Right lobe of liver (tissue), 6 donors: ENCODE measurements at regions not wholly inside any gene's neighbourhood (a gene's known extent, or its start where the extent isn't known, plus 50 kb on each side); places are given as distances from the start of the nearest gene placed in this dataset.

ENCODE experiments used
- ATAC-seq, 4 donors: fragments of 200-7000 bp; cut with Tn5 transposase; one replicate each; pipeline ENCODE4 v1.9.1; 2020; ENCODE audit warnings: mild to moderate bottlenecking in 4 of 4, moderate library complexity in 4 of 4
- DNase-seq, 3 donors: peaks; one replicate each; pipeline ENCODE4 v3.0.0-alpha.2; 2020
- H3K27ac ChIP-seq, 3 donors: fragments of 200-600 bp; one replicate each; pipeline ENCODE4 v1.8.0; 2022
- H3K27me3 ChIP-seq, 2 donors: fragments of 200-600 bp; one replicate each; pipeline ENCODE4 v1.8.0; 2022
- H3K36me3 ChIP-seq, 4 donors: fragments of 200-600 bp; sonication (generic) in 1 of 4; one replicate each; pipeline versions ENCODE4 v1.5.1 to v1.8.0; 2017 to 2022; ENCODE audit warnings: control low read depth in 1 of 4
- H3K4me1 ChIP-seq, 4 donors: fragments of 200-600 bp; sonication (generic) in 1 of 4; one replicate each; pipeline versions ENCODE4 v1.5.1 to v1.8.0; 2017 to 2022; ENCODE audit warnings: control low read depth in 1 of 4
- H3K4me3 ChIP-seq, 3 donors: fragments of 200-600 bp; one replicate each; pipeline ENCODE4 v1.8.0; 2022
- H3K9me3 ChIP-seq, 4 donors: fragments of 200-600 bp; sonication (generic) in 1 of 4; one replicate each; pipeline versions ENCODE4 v1.5.1 to v1.8.0; 2017 to 2022; ENCODE audit warnings: control low read depth in 1 of 4
- CTCF ChIP-seq, 4 donors: fragments of 200-600 bp in 3 of 4; fragments of 450-650 bp in 1 of 4; IDR thresholded peaks; one replicate each; pipeline versions ENCODE4 v1.5.1 to v1.8.0; 2016 to 2022; ENCODE audit warnings: antibody characterized with exemption in 4 of 4, mild to moderate bottlenecking in 2 of 4
- POLR2A ChIP-seq: fragments of 450-650 bp; IDR thresholded peaks from one replicate; pipeline ENCODE4 v1.6.1; 2017; ENCODE audit warnings: antibody characterized with exemption, mild to moderate bottlenecking
- WGBS: methylation state at CpG from one replicate; pipeline ENCODE4 v1.1.6; 2018; ENCODE audit warnings: low coverage, low lambda C conversion rate; ENCODE audit not compliant: insufficient coverage; ENCODE audit errors: missing lambda C conversion rate; 5-methylcytosine and 5-hydroxymethylcytosine counted together
- intact Hi-C, 2 donors: fragments of 100-400 bp; cut with DNase I; formaldehyde crosslinking; loops; one replicate each; pipeline versions ENCODE4 v1.11.2 to v1.14.1; 2022
- donor health status: DM: no; HTN: yes; CAD: no.
- donor health status: DM: no; HTN: no; CAD: no.
- donor health status: DM: no; HTN: no; CAD: no.
- donor health status: DM: no; HTN: yes; CAD: no.
- donor health status: DM: no; HTN: yes; CAD: no.

DNA sequence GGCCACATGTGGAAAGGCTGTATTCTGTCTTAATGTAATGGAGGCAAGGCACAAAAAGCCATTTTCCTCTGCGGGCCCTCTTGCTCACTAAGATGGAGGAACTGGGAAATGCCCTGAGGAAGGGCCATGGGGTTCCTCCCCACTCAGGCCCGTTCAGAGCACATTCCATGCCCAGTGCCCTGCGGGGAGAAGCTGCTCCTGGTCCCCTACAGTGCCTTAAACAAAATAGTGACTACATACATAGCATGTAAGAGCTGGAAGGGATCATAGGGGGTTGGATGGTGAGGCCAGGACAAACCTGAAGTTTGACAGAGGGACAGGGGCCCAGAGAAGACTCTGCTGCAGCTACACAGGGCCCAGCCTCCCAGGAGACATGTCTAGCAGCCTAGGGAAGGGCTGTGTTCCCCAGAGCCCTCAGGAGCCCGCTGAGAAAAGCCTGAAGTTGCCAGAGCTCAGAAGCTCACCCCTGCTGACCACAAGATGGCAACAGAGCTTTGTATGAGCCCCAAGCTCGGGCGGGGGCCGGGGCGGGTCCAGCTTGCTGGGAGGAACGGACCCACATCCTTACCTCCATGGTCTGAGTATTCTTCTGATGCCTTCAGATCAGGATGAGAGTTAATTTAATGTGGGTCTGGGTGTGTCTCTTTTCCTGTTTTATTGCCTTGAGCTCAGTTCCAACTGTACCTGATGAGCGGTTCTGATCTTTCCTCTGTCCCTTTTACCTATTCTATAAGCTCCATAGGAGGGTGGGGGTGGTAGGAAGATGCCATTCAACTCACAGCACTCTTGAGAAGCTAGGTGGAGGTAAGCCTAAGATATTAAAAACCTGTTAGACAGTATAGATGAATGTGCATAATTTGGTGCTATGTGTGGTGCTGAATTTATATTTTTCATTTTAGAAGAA lies 242.9 kb downstream of the CDC5L start:
- ATAC-seq (peak; percentile 48 to 64 (median 61)), DNase-seq (peak in 1 of 3 donors; percentile 28)
- Histone ChIP-seq H3K36me3 (no peaks in the 10 kb centered on the region), H3K27ac (no peak overlapping the region), H3K4me1 (no peaks in the 10 kb centered on the region), H3K27me3 (no peaks in the 10 kb centered on the region), H3K9me3 (no peaks in the 10 kb centered on the region), H3K4me3 (no peak overlapping the region)
- TF ChIP-seq CTCF (IDR thresholded peaks at IDR 0.05) (peak; percentile 28 to 46 (median 40)), POLR2A (no peak)
- WGBS = 24% methylated on average over 8 of the region's 10 CpGs
- intact Hi-C loops = no loop called here

DNA sequence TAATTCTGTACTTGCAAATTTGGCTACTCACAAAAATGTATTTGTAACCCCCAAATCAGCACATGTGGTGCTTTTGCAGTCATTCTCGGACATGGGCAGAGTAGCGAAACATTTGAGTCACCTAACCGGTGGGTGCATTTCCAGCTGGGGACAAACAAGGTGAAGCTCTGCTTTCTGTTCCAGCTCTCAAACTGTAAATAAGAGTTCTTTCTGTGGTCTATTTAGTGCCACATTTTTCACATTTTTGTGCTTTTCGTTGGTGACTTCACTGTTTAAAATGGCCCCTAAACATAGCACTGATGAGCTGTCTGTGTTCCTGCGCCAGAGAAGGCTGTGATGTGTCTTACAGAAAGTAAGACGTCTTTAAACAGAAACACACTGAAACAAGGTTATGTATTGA lies 244.5 kb downstream of the CDC5L start:
- intact Hi-C loops = no loop called here
- Histone ChIP-seq H3K4me1 (no peaks in the 10 kb centered on the region), H3K36me3 (no peaks in the 10 kb centered on the region), H3K4me3 (no peak overlapping the region), H3K27me3 (no peaks in the 10 kb centered on the region), H3K9me3 (no peaks in the 10 kb centered on the region), H3K27ac (no peak overlapping the region)
- ATAC-seq (no peak), DNase-seq (no peak)
- WGBS = 57% methylated on average over 5 of the region's 6 CpGs
- TF ChIP-seq CTCF (IDR thresholded peaks at IDR 0.05) (no peak), POLR2A (no peak)

- TF ChIP-seq CTCF (IDR thresholded peaks at IDR 0.05) (no peak), POLR2A (no peak)
- Histone ChIP-seq H3K27me3 (no peaks in the 10 kb centered on the region), H3K36me3 (no peaks in the 10 kb centered on the region), H3K4me1 (no peaks in the 10 kb centered on the region), H3K4me3 (no peak overlapping the region), H3K9me3 (no peaks in the 10 kb centered on the region), H3K27ac (no peak overlapping the region)
- no peak for ATAC-seq
- DNase-seq = no peak
- intact Hi-C loops = no loop called here
- 73% methylated on average over 5 of the region's 8 CpGs for WGBS
These were observed 246.8 kb downstream of the CDC5L start for GRCh38 chr6:44634321-44634720.

DNA sequence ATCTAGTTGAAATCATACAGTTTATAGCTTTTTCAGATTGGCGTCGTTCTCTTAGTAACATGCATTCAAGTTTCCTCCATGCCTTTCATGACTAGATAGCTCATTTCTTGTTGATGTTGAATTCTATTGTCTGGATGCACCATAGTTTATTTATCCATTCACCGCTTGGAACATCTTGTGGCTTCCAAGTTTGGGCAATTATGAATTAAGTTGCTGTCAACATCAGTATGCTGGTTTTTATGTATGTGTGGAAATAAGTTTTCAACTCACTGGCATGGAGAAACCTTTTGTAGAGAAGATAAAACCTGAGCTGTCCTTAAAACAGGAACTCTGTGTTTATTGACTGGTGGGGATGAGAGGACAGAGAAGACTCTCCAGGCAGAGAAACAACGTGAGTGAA lies 248.0 kb downstream of the CDC5L start:
- intact Hi-C loops = no loop called here
- Histone ChIP-seq H3K27me3 (no peaks in the 10 kb centered on the region), H3K36me3 (no peaks in the 10 kb centered on the region), H3K27ac (no peak overlapping the region), H3K9me3 (no peaks in the 10 kb centered on the region), H3K4me1 (no peaks in the 10 kb centered on the region), H3K4me3 (no peak overlapping the region)
- TF ChIP-seq POLR2A (no peak), CTCF (IDR thresholded peaks at IDR 0.05) (no peak)
- DNase-seq = no peak
- no peak for ATAC-seq
- 69% methylated on average over 4 of the region's 4 CpGs for WGBS
